GM23338 (cell line): ENCODE measurements at regions not wholly inside any gene's neighbourhood (a gene's known extent, or its start where the extent isn't known, plus 50 kb on each side); places are given as distances from the start of the nearest gene placed in this dataset.
A peak's percentile ranks its signal among the peaks of the same experiment; 100 is the strongest.
"Not testable (repeated sequence)": the region's sequence is repeated elsewhere in the genome, so short reads cannot be mapped to it uniquely, and the experiment has no call there.

Experiments
- ATAC-seq: fragments of 200-7000 bp; cut with Tn5 transposase; 3 replicates; pipeline ENCODE4 v1.9.1; 2020
- DNase-seq: peaks from one replicate; pipeline ENCODE4 v3.0.0-alpha.2; 2015; ENCODE audit warnings: low spot score
- H2AFZ ChIP-seq: fragments of 200-600 bp; sonication (generic); 2 replicates; pipeline ENCODE4 v1.8.0; 2016; ENCODE audit warnings: antibody characterized with exemption, mild to moderate bottlenecking, moderate library complexity
- H3F3A ChIP-seq: fragments of 200-600 bp; sonication (generic); replicated peaks from 2 replicates; pipeline ENCODE4 v1.8.0; 2017; ENCODE audit warnings: antibody characterized with exemption, mixed run types, low read depth
- H3K27ac ChIP-seq: fragments of 200-600 bp; sonication (generic); 2 replicates; pipeline ENCODE4 v1.6.1; 2016; ENCODE audit warnings: low read depth
- H3K27me3 ChIP-seq: fragments of 200-600 bp; sonication (generic); 2 replicates; pipeline ENCODE4 v1.8.0; 2016; ENCODE audit warnings: mild to moderate bottlenecking, mixed run types, moderate library complexity; ENCODE audit not compliant: insufficient read depth
- H3K36me3 ChIP-seq: fragments of 200-600 bp; sonication (generic); 2 replicates; pipeline ENCODE4 v1.8.0; 2016; ENCODE audit warnings: mild to moderate bottlenecking; ENCODE audit not compliant: insufficient read depth
- H3K4me1 ChIP-seq: fragments of 200-600 bp; sonication (generic); 2 replicates; pipeline ENCODE4 v1.8.0; 2016; ENCODE audit warnings: mild to moderate bottlenecking, moderate library complexity; ENCODE audit not compliant: insufficient read depth
- H3K4me2 ChIP-seq: fragments of 200-600 bp; sonication (generic); 2 replicates; pipeline ENCODE4 v1.7.1; 2017; ENCODE audit warnings: mixed run types
- H3K4me3 ChIP-seq: fragments of 200-600 bp; sonication (generic); 2 replicates; pipeline ENCODE4 v1.6.1; 2016; ENCODE audit warnings: mixed run types
- H3K79me2 ChIP-seq: fragments of 200-600 bp; sonication (generic); replicated peaks from 2 replicates; pipeline ENCODE4 v1.8.0; 2017; ENCODE audit warnings: mild to moderate bottlenecking; ENCODE audit not compliant: insufficient read depth
- H3K9me2 ChIP-seq: fragments of 200-600 bp; sonication (generic); 2 replicates; pipeline ENCODE4 v1.8.0; 2017; ENCODE audit not compliant: insufficient read depth
- H4K20me1 ChIP-seq: fragments of 200-600 bp; sonication (generic); replicated peaks from 2 replicates; pipeline ENCODE4 v1.8.0; 2017; ENCODE audit warnings: mild to moderate bottlenecking; ENCODE audit not compliant: insufficient read depth
- H3K27ac Mint-ChIP-seq: 2 replicates; pipeline ENCODE4 v1.8.0; 2020; ENCODE audit warnings: inconsistent platforms, mild to moderate bottlenecking, moderate library complexity, mixed read lengths
- H3K27me3 Mint-ChIP-seq: 3 replicates; pipeline ENCODE4 v1.8.0; 2022; ENCODE audit warnings: low read depth, mild to moderate bottlenecking, moderate library complexity, mixed read lengths, inconsistent platforms; ENCODE audit not compliant: insufficient read depth, poor library complexity
- H3K36me3 Mint-ChIP-seq: 3 replicates; pipeline ENCODE4 v1.8.0; 2021; ENCODE audit warnings: low read depth, mild to moderate bottlenecking, inconsistent platforms, moderate library complexity, mixed read lengths
- H3K4me1 Mint-ChIP-seq: 3 replicates; pipeline ENCODE4 v1.8.0; 2020; ENCODE audit warnings: mild to moderate bottlenecking, inconsistent platforms, mixed read lengths
- H3K4me3 Mint-ChIP-seq: 3 replicates; pipeline ENCODE4 v1.8.0; 2021; ENCODE audit warnings: moderate library complexity, mild to moderate bottlenecking, inconsistent platforms, mixed read lengths
- H3K9me3 Mint-ChIP-seq: 3 replicates; pipeline ENCODE4 v1.8.0; 2020; ENCODE audit warnings: moderate library complexity, mild to moderate bottlenecking, inconsistent platforms, mixed read lengths
- CREB1 ChIP-seq: fragments of 250-450 bp; sonication (Bioruptor Pico); IDR thresholded peaks from 2 replicates; pipeline ENCODE4 v1.5.0; 2020; ENCODE audit warnings: low read depth, mild to moderate bottlenecking, moderate library complexity
- EZH2 ChIP-seq: fragments of 200-600 bp; sonication (generic); IDR thresholded peaks from one replicate; pipeline ENCODE4 v1.8.0; 2017; ENCODE audit warnings: antibody characterized with exemption, mild to moderate bottlenecking, low read depth; ENCODE audit not compliant: unreplicated experiment
- JUNB ChIP-seq: IDR thresholded peaks from one replicate; pipeline ENCODE4 v1.6.1; 2016; ENCODE audit warnings: antibody characterized with exemption; ENCODE audit not compliant: unreplicated experiment
- POLR2AphosphoS5 ChIP-seq: IDR thresholded peaks from 2 replicates; pipeline ENCODE4 v1.6.1; 2016; ENCODE audit warnings: antibody characterized with exemption, low read depth
- STAT1 ChIP-seq: IDR thresholded peaks from one replicate; pipeline ENCODE4 v1.6.1; 2016; ENCODE audit warnings: antibody characterized with exemption; ENCODE audit not compliant: unreplicated experiment
- ZNF114 ChIP-seq: fragments of 250-450 bp; sonication (Bioruptor Pico); IDR thresholded peaks from 2 replicates; pipeline ENCODE4 v1.5.0; 2020; ENCODE audit warnings: mild to moderate bottlenecking, moderate library complexity
- ZNF331 ChIP-seq: fragments of 250-450 bp; sonication (Bioruptor Pico); IDR thresholded peaks from 2 replicates; pipeline ENCODE4 v1.5.0; 2020; ENCODE audit warnings: low read depth, mild to moderate bottlenecking, moderate library complexity
- TF ChIP-seq, protein P1 (sequence below): IDR thresholded peaks from one replicate; pipeline ENCODE4 v1.6.1; 2018; ENCODE audit warnings: antibody characterized with exemption; ENCODE audit not compliant: unreplicated experiment

DNA sequence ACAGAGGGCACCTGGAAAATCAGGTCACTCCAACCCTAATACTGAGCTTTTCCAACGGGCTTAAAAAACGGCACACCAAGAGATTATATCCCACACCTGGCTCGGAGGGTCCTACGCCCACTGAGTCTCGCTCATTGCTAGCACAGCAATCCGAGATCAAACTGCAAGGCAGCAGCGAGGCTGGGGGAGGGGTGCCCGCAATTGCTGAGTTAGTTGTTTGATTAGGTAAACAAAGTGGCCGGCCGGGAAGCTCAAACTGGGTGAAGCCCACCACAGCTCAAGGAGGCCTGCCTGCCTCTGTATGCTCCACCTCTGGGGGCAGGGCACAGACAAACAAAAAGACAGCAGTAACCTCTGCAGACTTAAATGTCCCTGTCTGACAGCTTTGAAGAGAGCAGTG, 108.8 kb upstream of the GRIA1 start:
- not testable (repeated sequence) for H3K4me1 ChIP-seq, H4K20me1 ChIP-seq, H3K79me2 ChIP-seq, H3K9me2 ChIP-seq, H3K4me3 Mint-ChIP-seq, ATAC-seq, H3K27ac ChIP-seq, H3K27ac Mint-ChIP-seq, H3K27me3 ChIP-seq, H3K4me3 ChIP-seq, DNase-seq, H3F3A ChIP-seq, H3K36me3 ChIP-seq, H3K4me2 ChIP-seq, H2AFZ ChIP-seq, H3K4me1 Mint-ChIP-seq
- Mint-ChIP-seq H3K27me3 (peaks cover 12% of the 10 kb centered on the region), H3K36me3 (peaks cover 39% of the 10 kb centered on the region), H3K9me3 (peaks cover 51% of the 10 kb centered on the region)

DNA sequence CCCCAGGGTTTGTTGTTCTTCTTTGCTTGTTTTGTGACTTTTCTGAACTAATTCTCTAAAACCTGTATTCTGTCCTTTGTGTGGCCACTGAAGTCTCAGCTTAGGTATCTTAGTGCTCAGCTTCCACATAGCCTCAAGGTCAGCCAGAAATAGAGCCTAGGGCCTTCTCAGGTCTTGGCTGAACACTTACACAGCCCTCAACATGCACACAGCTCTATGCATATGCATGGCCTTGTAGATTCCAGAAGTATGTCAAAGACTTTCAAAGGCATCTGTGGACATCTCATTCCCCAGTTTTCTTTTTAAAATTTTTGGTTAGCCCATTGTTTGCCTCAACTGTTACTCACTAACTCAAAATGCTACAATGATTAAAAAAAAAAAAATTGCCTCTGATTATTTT, 99.9 kb upstream of the GRIA1 start:
- H3K9me3 Mint-ChIP-seq, result peaks cover 5% of the 10 kb centered on the region; the same call in 1 of the 3 replicates
- Histone ChIP-seq H3K4me3 (no peak overlapping the region), H3K27me3 (no peaks in the 10 kb centered on the region), H3K27ac (no peak overlapping the region), H2AFZ (no peak overlapping the region), H3F3A (no peaks in the 10 kb centered on the region), H4K20me1 (no peaks in the 10 kb centered on the region), H3K4me1 (no peaks in the 10 kb centered on the region), H3K79me2 (no peaks in the 10 kb centered on the region), H3K4me2 (no peak overlapping the region), H3K36me3 (no peaks in the 10 kb centered on the region), H3K9me2 (no peaks in the 10 kb centered on the region)
- no peak for TF ChIP-seq ZNF331 (CRISPR knock-in tag)
- no peak for TF ChIP-seq EZH2
- no peak for TF ChIP-seq POLR2AphosphoS5
- TF ChIP-seq JUNB, result no peak
- DNase-seq, result no peak
- H3K27me3 Mint-ChIP-seq, result no peaks in the 10 kb centered on the region
- H3K27ac Mint-ChIP-seq, result no peak overlapping the region
- no peak overlapping the region for H3K4me3 Mint-ChIP-seq
- ATAC-seq, result no peak
- no peaks in the 10 kb centered on the region for H3K4me1 Mint-ChIP-seq
- no peaks in the 10 kb centered on the region for H3K36me3 Mint-ChIP-seq

DNA sequence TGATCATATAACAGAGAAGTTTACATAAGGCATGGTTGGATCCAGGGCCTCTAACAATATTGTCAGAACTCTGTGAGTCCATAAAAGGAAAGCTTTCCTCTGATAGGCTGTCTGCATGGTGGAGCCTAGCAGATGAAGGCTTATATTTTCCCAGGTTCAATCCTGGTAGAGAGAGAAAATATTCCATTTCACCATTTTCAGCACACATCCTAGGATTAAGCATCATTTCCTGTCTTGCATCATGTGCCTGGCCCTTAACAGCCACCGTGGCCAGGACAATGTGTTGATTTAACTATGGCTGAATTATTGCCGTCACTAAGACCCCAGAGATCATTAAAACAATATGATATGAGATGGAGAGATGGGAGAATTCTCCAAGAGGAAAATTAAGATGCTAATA, 90.9 kb upstream of the GRIA1 start:
- Mint-ChIP-seq H3K4me3 (no peak overlapping the region), H3K27ac (no peak overlapping the region), H3K4me1 (no peaks in the 10 kb centered on the region), H3K9me3 (no peaks in the 10 kb centered on the region), H3K27me3 (no peaks in the 10 kb centered on the region), H3K36me3 (no peaks in the 10 kb centered on the region)
- H3K79me2 ChIP-seq, result no peaks in the 10 kb centered on the region
- no peaks in the 10 kb centered on the region for H3K4me1 ChIP-seq
- no peaks in the 10 kb centered on the region for H4K20me1 ChIP-seq
- H3K9me2 ChIP-seq, result peaks cover 5% of the 10 kb centered on the region; the same call in 1 of the 2 replicates
- H3K4me3 ChIP-seq, result no peak overlapping the region
- ATAC-seq (no peak), DNase-seq (no peak)
- no peak overlapping the region for H3K4me2 ChIP-seq
- H3K36me3 ChIP-seq, result no peaks in the 10 kb centered on the region
- no peaks in the 10 kb centered on the region for H3K27me3 ChIP-seq
- H3F3A ChIP-seq, result no peaks in the 10 kb centered on the region
- H2AFZ ChIP-seq, result peak overlapping the region; percentile 53; the same call in 1 of the 2 replicates
- H3K27ac ChIP-seq, result no peak overlapping the region
- TF ChIP-seq, protein P1, sequence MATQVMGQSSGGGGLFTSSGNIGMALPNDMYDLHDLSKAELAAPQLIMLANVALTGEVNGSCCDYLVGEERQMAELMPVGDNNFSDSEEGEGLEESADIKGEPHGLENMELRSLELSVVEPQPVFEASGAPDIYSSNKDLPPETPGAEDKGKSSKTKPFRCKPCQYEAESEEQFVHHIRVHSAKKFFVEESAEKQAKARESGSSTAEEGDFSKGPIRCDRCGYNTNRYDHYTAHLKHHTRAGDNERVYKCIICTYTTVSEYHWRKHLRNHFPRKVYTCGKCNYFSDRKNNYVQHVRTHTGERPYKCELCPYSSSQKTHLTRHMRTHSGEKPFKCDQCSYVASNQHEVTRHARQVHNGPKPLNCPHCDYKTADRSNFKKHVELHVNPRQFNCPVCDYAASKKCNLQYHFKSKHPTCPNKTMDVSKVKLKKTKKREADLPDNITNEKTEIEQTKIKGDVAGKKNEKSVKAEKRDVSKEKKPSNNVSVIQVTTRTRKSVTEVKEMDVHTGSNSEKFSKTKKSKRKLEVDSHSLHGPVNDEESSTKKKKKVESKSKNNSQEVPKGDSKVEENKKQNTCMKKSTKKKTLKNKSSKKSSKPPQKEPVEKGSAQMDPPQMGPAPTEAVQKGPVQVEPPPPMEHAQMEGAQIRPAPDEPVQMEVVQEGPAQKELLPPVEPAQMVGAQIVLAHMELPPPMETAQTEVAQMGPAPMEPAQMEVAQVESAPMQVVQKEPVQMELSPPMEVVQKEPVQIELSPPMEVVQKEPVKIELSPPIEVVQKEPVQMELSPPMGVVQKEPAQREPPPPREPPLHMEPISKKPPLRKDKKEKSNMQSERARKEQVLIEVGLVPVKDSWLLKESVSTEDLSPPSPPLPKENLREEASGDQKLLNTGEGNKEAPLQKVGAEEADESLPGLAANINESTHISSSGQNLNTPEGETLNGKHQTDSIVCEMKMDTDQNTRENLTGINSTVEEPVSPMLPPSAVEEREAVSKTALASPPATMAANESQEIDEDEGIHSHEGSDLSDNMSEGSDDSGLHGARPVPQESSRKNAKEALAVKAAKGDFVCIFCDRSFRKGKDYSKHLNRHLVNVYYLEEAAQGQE, result no peak
- TF ChIP-seq CREB1 (CRISPR knock-in tag) (no peak), POLR2AphosphoS5 (no peak), EZH2 (no peak), ZNF331 (CRISPR knock-in tag) (no peak), ZNF114 (CRISPR knock-in tag) (no peak), JUNB (no peak), STAT1 (no peak)
